ENCODE measurements at regions not wholly inside any gene's neighbourhood (a gene's known extent, or its start where the extent isn't known, plus 50 kb on each side); places are given as distances from the start of the nearest gene placed in this dataset.
"Not testable (repeated sequence)": the region's sequence is repeated elsewhere in the genome, so short reads cannot be mapped to it uniquely, and the experiment has no call there.

DNA sequence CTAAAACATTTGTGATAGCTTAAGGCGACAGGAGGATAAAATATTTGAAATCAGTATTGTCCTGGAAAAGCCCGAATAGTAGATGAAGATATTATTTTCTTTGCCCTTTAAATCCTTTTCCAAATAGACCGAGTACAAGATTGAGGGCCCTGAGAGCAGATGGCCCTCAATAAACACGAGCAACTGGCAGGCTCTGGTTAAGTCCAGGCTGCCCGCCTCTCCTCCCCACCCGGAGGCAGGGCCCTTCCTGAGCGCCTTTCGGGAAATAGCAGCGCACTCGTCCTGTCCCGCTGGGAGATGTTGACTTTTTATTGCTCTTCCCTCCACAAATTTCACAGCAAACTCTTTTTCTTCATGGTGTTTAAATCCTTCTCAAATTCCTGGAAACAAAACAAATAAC is 50.8 kb upstream of the MAX start:
- no peak for DNase-seq (ENCODE audit: low spot score)

- no peak for DNase-seq (ENCODE audit: low spot score)
Measured at GRCh38 chr14:65156568-65157366, 54.5 kb upstream of the MAX start.

DNA sequence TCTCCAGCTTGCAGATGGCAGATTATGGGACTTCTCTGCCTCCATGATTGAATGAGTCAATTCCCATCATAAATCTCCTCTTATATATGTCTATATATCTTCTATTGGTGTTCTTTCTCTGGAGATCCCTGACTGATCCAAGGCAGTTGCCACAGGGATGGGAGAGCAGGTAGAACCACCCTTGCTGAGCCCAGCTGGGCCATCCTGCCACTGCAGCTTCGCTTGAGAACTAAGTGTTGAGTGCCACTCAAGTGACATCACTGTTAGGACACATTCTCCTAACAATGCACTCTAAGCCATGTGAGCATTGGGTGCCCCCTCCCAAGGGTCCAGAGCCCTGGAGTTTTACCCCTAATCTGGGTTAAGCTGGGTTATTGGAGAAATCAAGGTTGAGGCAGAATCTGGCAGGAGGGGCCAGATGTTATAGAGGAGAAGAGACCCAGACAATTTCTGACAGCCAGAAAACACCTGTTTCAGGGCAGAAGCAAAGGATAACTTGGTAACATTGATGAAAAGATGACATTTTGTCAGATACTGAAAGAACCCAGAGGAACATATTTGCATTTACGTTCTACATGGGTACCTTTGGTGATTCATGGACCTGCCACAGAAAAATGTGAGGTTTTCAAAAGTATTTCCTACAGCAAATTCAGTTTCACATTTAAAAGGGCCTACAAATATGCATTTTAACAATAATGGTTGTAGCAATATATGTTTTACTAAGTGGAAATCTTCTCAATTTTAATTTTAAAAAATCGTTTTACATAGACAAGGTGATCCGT is 57.2 kb upstream of the MAX start:
- no peak for DNase-seq (ENCODE audit: low spot score)

DNA sequence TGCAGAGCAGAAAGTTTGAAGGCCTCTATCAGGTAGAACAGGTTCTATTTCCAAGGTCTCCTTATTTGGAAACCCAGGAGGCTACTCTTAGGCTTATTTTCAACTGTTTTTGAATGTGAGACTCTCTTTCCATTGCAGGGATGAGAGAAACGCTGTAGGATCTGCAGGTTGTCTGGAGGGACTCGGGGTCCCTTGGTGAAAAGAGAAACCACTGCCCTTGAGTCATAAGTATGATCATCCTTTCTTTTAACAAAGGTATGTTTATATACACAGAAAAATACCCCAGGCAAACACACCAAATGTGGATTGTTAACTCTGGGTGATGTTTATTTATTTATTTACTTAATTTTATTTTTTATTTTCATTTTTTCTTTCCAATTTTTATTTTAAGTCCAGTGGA is 57.8 kb upstream of the MAX start:
- DNase-seq (ENCODE audit: low spot score), result no peak

DNA sequence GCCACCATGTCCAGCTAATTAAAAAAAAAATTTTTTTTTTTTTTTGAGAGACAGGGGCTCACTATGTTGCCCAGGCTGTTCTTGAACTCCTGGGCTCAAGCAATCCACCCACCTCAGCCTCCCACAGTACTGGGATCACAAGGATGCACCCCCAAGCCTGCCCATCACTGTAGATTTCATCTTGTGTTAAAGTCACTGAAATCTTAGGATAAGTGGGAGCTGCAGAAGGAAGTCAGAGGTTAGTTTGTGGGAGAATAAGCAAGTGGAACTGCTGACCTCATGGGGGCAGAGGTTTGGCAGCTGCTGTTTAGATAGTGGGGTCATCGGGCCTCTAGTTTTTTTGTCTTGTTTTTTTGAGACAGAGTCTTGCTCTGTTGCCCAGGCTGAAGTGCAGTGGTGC is 59.7 kb upstream of the MAX start:
- no peak for DNase-seq (ENCODE audit: low spot score)

- peak; percentile 60 for DNase-seq (ENCODE audit: low spot score)
Measured at GRCh38 chr14:65164068-65164824, 61.9 kb upstream of the MAX start.

DNA sequence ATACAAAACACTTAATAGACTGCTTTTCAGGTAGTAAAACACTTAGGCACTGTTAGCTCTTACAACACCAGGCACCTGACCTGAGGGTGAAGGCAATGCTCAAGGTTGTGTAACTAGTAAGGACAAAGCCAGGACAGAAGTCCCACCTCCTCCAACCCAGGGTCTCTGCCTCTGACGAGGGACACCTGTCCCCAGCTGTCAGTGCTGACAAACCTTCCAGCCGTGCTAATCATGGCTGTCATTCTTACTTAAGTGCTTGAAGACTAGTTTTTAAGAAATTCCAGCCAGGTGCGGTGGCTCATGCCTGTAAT is 62.5 kb upstream of the MAX start:
- DNase-seq (ENCODE audit: low spot score), result no peak

- DNase-seq (ENCODE audit: low spot score), result no peak
Measured at GRCh38 chr14:65167072-65167645, 64.8 kb upstream of the MAX start.

DNA sequence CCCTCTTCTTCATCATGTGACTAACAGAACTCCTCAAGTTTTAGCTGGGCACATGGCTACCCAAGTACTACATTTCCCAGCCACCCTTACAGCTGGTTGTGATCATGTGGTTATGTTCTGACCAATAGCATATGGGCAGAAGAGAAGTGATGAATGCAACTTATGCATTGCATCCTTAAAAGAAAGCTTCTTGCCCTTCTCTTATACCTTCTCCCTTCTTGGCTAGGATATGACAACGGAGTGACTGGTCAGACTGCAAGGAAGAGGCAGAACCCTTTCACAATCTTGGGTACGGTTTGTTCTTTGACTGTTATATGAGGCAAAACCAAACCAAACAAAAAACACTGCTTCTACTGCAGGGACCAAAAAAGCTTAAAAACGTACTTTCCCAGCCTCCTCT is 66.5 kb upstream of the MAX start:
- peak; percentile 40 for DNase-seq (ENCODE audit: low spot score)

- no peak for DNase-seq (ENCODE audit: low spot score)
Measured at GRCh38 chr14:65169351-65169750, 67.0 kb upstream of the MAX start.

GRCh38 chr14:65170318-65170717 is 68.0 kb upstream of the MAX start:
- DNase-seq (ENCODE audit: low spot score), result no peak

- DNase-seq (ENCODE audit: low spot score), result no peak
Measured at GRCh38 chr14:65170768-65171507, 68.6 kb upstream of the MAX start.

- DNase-seq (ENCODE audit: low spot score), result no peak
Measured at GRCh38 chr14:65173973-65174693, 71.8 kb upstream of the MAX start.

DNA sequence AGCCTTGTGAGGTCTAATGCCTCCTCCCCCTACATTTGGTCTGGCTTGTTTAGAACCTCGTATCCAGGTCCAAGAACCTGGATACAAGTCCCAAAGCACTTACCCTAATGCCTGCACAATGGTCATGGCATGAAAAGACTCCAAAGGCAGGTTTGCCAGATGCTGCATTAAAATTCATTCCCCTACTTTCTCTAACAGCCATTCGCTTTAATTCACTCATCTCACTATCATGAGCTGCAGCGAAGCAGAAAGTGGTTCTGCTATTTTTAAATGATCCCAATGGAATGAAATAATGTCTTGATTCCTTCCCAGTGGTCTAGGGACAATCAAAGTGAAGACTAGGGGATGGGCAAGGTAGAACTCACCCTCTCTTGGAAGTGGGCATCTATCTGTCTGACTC is 72.5 kb upstream of the MAX start:
- DNase-seq (ENCODE audit: low spot score), result no peak

GRCh38 chr14:65177551-65177950 is 75.2 kb upstream of the MAX start:
- no peak for DNase-seq (ENCODE audit: low spot score)

DNA sequence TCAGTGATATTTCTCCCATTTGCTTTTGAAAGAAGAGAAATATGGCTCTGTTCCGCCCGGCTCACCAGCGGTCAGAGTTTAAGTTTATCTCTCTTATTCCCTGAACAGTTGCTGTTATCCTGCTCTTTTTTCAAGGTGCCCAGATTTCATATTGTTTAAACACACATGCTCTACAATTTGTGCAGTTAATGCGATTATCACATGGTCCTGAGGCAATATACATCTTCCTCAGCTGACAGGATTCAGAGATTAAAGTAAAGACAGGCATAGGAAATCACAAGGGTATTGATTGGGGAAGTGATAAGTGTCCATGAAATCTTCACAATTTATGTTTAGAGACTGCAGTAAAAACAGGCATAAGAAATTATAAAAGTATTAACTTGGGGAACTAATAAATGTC is 76.9 kb upstream of the MAX start:
- DNase-seq (ENCODE audit: low spot score), result not testable (repeated sequence)

DNA sequence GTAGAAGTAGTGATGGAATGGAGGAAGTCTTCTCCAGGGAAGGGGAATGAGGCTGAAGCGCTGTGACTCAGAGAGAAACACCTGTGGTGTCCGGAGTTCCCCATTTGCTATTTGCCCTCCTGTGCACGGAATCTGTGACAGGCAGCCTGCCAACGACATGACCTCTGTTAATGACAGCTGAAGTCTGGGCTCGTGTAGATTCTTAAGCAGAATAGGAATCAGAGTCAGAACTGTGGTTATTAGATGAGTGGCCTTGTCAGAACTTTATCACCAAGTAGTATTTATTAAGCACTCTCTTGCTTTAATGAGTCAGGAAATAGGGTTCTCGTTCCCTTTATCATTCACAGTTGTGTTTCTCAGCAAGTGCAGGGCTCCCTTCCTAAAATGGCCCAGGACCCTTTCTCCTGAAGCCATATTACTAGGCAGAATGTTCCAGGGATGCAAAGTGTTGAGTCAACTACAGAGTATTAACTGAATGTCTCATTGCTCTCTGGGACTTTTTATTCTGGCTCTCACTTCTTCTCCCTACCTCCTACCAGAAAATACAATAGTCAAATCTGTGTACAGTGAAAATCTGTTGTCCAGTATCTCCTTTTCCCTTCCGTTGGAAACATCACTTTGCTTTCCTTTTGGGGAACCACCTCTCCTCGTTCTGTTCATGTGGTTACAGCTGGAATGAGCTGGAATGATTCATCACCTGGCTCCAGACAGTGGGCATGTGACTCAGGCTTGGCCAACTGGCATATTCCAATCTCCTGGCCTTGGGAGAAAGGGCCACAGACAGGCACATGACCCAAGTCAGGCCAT is 77.8 kb upstream of the MAX start:
- peak; percentile 83 for DNase-seq (ENCODE audit: low spot score)

GRCh38 chr14:65180725-65181025 is 78.4 kb upstream of the MAX start:
- DNase-seq (ENCODE audit: low spot score), result no peak

- no peak for DNase-seq (ENCODE audit: low spot score)
Measured at GRCh38 chr14:65184032-65184764, 81.9 kb upstream of the MAX start.

GRCh38 chr14:65185829-65186228 is 83.5 kb upstream of the MAX start:
- DNase-seq (ENCODE audit: low spot score), result no peak
